GM23248 (cell line): ENCODE measurements at regions not wholly inside any gene's neighbourhood (a gene's known extent, or its start where the extent isn't known, plus 50 kb on each side); places are given as distances from the start of the nearest gene placed in this dataset.

Experiments
- DNase-seq: peaks from one replicate; pipeline ENCODE4 v3.0.0-alpha.2; 2015
- H2AFZ ChIP-seq: fragments of 200-600 bp; sonication (generic); 2 replicates; pipeline ENCODE4 v1.6.1; 2016; ENCODE audit warnings: antibody characterized with exemption
- H3F3A ChIP-seq: fragments of 200-600 bp; sonication (generic); 2 replicates; pipeline ENCODE4 v1.6.1; 2016; ENCODE audit warnings: mild to moderate bottlenecking, antibody characterized with exemption, mixed run types; ENCODE audit not compliant: insufficient read depth
- H3K27ac ChIP-seq: fragments of 200-600 bp; sonication (generic); 2 replicates; pipeline ENCODE4 v1.5.1; 2016; ENCODE audit warnings: mild to moderate bottlenecking
- H3K27me3 ChIP-seq: fragments of 200-600 bp; sonication (generic); replicated peaks from 2 replicates; pipeline ENCODE4 v1.6.1; 2016; ENCODE audit warnings: mild to moderate bottlenecking; ENCODE audit not compliant: insufficient read depth
- H3K36me3 ChIP-seq: fragments of 200-600 bp; sonication (generic); 2 replicates; pipeline ENCODE4 v1.6.1; 2016; ENCODE audit warnings: low read depth, mild to moderate bottlenecking
- H3K4me1 ChIP-seq: fragments of 200-600 bp; sonication (generic); 2 replicates; pipeline ENCODE4 v1.6.1; 2016; ENCODE audit warnings: mild to moderate bottlenecking; ENCODE audit not compliant: insufficient read depth
- H3K4me2 ChIP-seq: fragments of 200-600 bp; sonication (generic); one replicate; pipeline ENCODE4 v1.6.1; 2016; ENCODE audit warnings: mild to moderate bottlenecking; ENCODE audit not compliant: unreplicated experiment
- H3K4me3 ChIP-seq: fragments of 200-600 bp; sonication (generic); 2 replicates; pipeline ENCODE4 v1.5.1; 2016; ENCODE audit warnings: mild to moderate bottlenecking
- H3K79me2 ChIP-seq: fragments of 200-600 bp; sonication (generic); 2 replicates; pipeline ENCODE4 v1.6.1; 2016; ENCODE audit warnings: mild to moderate bottlenecking; ENCODE audit not compliant: insufficient read depth
- H3K9ac ChIP-seq: fragments of 200-600 bp; sonication (generic); 2 replicates; pipeline ENCODE4 v1.6.1; 2016; ENCODE audit warnings: mild to moderate bottlenecking
- H3K9me2 ChIP-seq: fragments of 200-600 bp; sonication (generic); 2 replicates; pipeline ENCODE4 v1.6.1; 2016; ENCODE audit warnings: mixed run types, mild to moderate bottlenecking, moderate library complexity; ENCODE audit not compliant: insufficient read depth
- H3K9me3 ChIP-seq: fragments of 200-600 bp; sonication (generic); one replicate; pipeline ENCODE4 v1.6.1; 2017; ENCODE audit warnings: low read depth
- H4K20me1 ChIP-seq: fragments of 200-600 bp; sonication (generic); 2 replicates; pipeline ENCODE4 v1.6.0; 2016; ENCODE audit not compliant: insufficient read depth
- EZH2 ChIP-seq: fragments of 200-600 bp; sonication (generic); IDR thresholded peaks from 2 replicates; pipeline ENCODE4 v1.6.1; 2018; ENCODE audit warnings: antibody characterized with exemption, mild to moderate bottlenecking; ENCODE audit not compliant: insufficient read depth, poor library complexity, severe bottlenecking
- EZH2phosphoT487 ChIP-seq: fragments of 200-600 bp; sonication (generic); IDR thresholded peaks from 2 replicates; pipeline ENCODE4 v1.6.1; 2018; ENCODE audit warnings: antibody characterized with exemption, moderate library complexity, mild to moderate bottlenecking, low read depth; ENCODE audit not compliant: insufficient read depth
- WGBS, 2 experiments: methylation state at CpG; one replicate each; pipeline ENCODE4 v1.1.6; 2015 to 2017; ENCODE audit warnings: low lambda C conversion rate in 2 of 2, low coverage in 1 of 2; ENCODE audit errors: missing lambda C conversion rate in 2 of 2; 5-methylcytosine and 5-hydroxymethylcytosine counted together
- in situ Hi-C: fragments of 300-500 bp; cut with MboI; formaldehyde crosslinking; loops from 2 replicates; pipeline ENCODE4 v1.15.0; 2020

DNA sequence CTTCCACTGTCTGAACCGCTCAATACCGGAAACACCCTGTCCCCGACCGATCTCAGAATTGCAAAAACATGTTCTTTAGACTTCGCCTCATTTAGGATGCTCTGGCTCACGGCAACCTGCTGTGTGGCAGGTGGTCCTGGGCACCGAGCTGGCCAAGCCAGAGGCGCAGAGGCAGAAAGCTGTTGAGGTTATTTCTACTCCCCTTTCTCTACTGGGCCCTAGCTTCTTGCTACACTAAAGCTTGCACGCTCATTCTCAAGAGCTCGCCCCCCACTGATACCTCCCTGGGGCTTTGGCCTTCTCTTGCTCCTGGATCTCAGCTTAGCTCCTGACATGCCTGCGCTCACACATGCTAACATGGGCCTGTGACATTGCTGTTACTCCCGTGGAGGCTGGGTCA, 417.4 kb downstream of the LPIN1 start:
- in situ Hi-C loops = no loop called here
- Histone ChIP-seq H3K4me1 (peaks cover 6% of the 10 kb centered on the region), H3K9ac (no peak overlapping the region), H2AFZ (no peak overlapping the region), H3K9me3 (no peaks in the 10 kb centered on the region), H3F3A (peaks cover 10% of the 10 kb centered on the region), H3K27me3 (no peaks in the 10 kb centered on the region), H3K79me2 (no peaks in the 10 kb centered on the region), H3K4me2 (no peak overlapping the region), H3K36me3 (no peaks in the 10 kb centered on the region), H3K9me2 (no peaks in the 10 kb centered on the region), H4K20me1 (no peaks in the 10 kb centered on the region), H3K4me3 (no peak overlapping the region), H3K27ac (no peak overlapping the region)
- WGBS, 2 experiments = 85 to 86% methylated on average over 12 of the region's 12 CpGs
- no peak for DNase-seq
- TF ChIP-seq EZH2phosphoT487 (no peak), EZH2 (no peak)

DNA sequence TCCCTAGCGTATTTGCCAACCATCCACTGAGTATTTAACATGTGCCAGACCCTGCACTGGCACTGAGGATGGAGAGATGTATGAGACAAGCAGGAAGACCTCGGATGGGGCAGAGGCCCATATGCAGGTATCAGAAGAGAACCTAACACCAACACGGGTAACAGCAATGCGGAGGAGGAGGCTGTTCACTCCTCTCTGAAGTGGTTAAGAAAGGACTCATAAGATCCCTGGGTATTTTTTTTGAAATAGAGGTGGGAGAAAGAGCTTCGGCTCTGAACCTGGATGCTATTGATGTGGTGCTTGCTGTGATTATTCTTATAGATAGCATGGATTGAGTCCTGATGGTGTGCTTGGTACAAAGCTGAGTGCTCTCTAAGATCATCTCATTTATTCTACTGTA, 418.3 kb downstream of the LPIN1 start:
- in situ Hi-C loops = no loop called here
- H3K9ac ChIP-seq = no peak overlapping the region
- no peak overlapping the region for H3K4me2 ChIP-seq
- H3K36me3 ChIP-seq = no peaks in the 10 kb centered on the region
- no peak overlapping the region for H2AFZ ChIP-seq
- no peaks in the 10 kb centered on the region for H3K27me3 ChIP-seq
- no peaks in the 10 kb centered on the region for H4K20me1 ChIP-seq
- no peak for DNase-seq
- H3F3A ChIP-seq = peaks cover 17% of the 10 kb centered on the region
- H3K9me2 ChIP-seq = no peaks in the 10 kb centered on the region
- TF ChIP-seq EZH2phosphoT487 (no peak), EZH2 (no peak)
- peaks cover 14% of the 10 kb centered on the region for H3K4me1 ChIP-seq
- H3K4me3 ChIP-seq = no peak overlapping the region
- no peak overlapping the region for H3K27ac ChIP-seq
- H3K9me3 ChIP-seq = no peaks in the 10 kb centered on the region
- no peaks in the 10 kb centered on the region for H3K79me2 ChIP-seq
- 73 to 74% methylated on average over 5 of the region's 5 CpGs for WGBS, 2 experiments

- TF ChIP-seq EZH2phosphoT487 = no peak
- TF ChIP-seq EZH2 = no peak
- in situ Hi-C loops = no loop called here
- no peaks in the 10 kb centered on the region for H3K79me2 ChIP-seq
- no peak overlapping the region for H3K4me3 ChIP-seq
- no peaks in the 10 kb centered on the region for H4K20me1 ChIP-seq
- DNase-seq = no peak
- no peak overlapping the region for H3K4me2 ChIP-seq
- H3K9me2 ChIP-seq = no peaks in the 10 kb centered on the region
- H3K9me3 ChIP-seq = no peaks in the 10 kb centered on the region
- H3K4me1 ChIP-seq = peaks cover 22% of the 10 kb centered on the region
- WGBS, 2 experiments = 89 to 91% methylated on average over 13 of the region's 13 CpGs
- H2AFZ ChIP-seq = no peak overlapping the region
- no peak overlapping the region for H3K27ac ChIP-seq
- H3K27me3 ChIP-seq = no peaks in the 10 kb centered on the region
- H3K9ac ChIP-seq = no peak overlapping the region
- no peaks in the 10 kb centered on the region for H3K36me3 ChIP-seq
- peaks cover 23% of the 10 kb centered on the region for H3F3A ChIP-seq
Observed at GRCh38 chr2:12167525-12168317, 421.3 kb downstream of the LPIN1 start.

- no peak overlapping the region for H3K4me3 ChIP-seq
- no peak for DNase-seq
- in situ Hi-C loops = no loop called here
- no peaks in the 10 kb centered on the region for H3K27me3 ChIP-seq
- peak overlapping the region; percentile 24; the same call in 1 of the 2 replicates for H3K9ac ChIP-seq
- no peaks in the 10 kb centered on the region for H3K9me3 ChIP-seq
- H2AFZ ChIP-seq = no peak overlapping the region
- peaks cover 22% of the 10 kb centered on the region for H3K4me1 ChIP-seq
- no peaks in the 10 kb centered on the region for H3K79me2 ChIP-seq
- no peaks in the 10 kb centered on the region for H4K20me1 ChIP-seq
- no peaks in the 10 kb centered on the region for H3K36me3 ChIP-seq
- TF ChIP-seq EZH2phosphoT487 (no peak), EZH2 (no peak)
- H3K27ac ChIP-seq = peak overlapping the region; percentile 94
- peak overlapping the region; percentile 59 for H3K4me2 ChIP-seq
- no peaks in the 10 kb centered on the region for H3K9me2 ChIP-seq
- peaks cover 23% of the 10 kb centered on the region for H3F3A ChIP-seq
- 93% methylated on average over 6 of the region's 6 CpGs for WGBS, 2 experiments
Observed at GRCh38 chr2:12168354-12168753, 421.9 kb downstream of the LPIN1 start.
